ENCODE measurements at regions not wholly inside any gene's neighbourhood (a gene's known extent, or its start where the extent isn't known, plus 50 kb on each side); places are given as distances from the start of the nearest gene placed in this dataset.
"Not testable (repeated sequence)": the region's sequence is repeated elsewhere in the genome, so short reads cannot be mapped to it uniquely, and the experiment has no call there.

GRCh38 chr14:30017370-30017993 lies 89.8 kb upstream of the PRKD1 start:
- Histone ChIP-seq H3K27me3 (ENCODE audit: control insufficient read depth, insufficient read depth, low read length) (no peaks in the 10 kb centered on the region), H3K4me3 (ENCODE audit: low read length) (no peak overlapping the region), H3K9me3 (replicated peaks; ENCODE audit: control insufficient read depth, low read depth, low read length) (no peaks in the 10 kb centered on the region), H3K36me3 (ENCODE audit: control insufficient read depth, insufficient read depth, low read length) (no peaks in the 10 kb centered on the region), H3K27ac (ENCODE audit: low read length) (no peak overlapping the region), H3K4me1 (ENCODE audit: control insufficient read depth, insufficient read depth, low read length) (no peaks in the 10 kb centered on the region)
- 75% methylated on average over 2 of the region's 2 CpGs for WGBS (ENCODE audit: insufficient coverage)
- DNase-seq: no peak

DNA sequence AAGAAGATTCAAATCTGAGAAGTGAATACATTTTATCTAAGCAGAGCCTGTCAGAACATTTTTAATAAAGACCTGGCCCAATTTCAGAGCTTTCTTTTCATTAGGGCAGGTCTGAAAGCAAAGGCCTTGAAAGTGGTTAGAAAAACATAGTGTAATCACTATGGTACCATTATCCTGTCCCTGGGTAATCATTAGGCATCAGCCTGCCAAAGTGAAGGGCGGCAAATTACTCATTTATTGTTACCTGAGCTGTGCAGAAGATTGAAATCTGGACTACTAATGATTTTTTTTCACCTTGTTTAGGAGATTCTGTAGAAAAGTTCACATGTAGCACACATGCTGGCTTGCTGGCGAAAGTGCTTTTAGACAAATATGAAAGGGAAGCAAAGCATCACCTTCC lies 92.6 kb upstream of the PRKD1 start:
- no peak overlapping the region for H3K4me3 ChIP-seq (ENCODE audit: low read length)
- peaks cover 5% of the 10 kb centered on the region for H3K9me3 ChIP-seq (replicated peaks; ENCODE audit: control insufficient read depth, low read depth, low read length)
- no peaks in the 10 kb centered on the region for H3K27me3 ChIP-seq (ENCODE audit: control insufficient read depth, insufficient read depth, low read length)
- H3K36me3 ChIP-seq (ENCODE audit: control insufficient read depth, insufficient read depth, low read length): no peaks in the 10 kb centered on the region
- no CpG with 5 or more reads among the region's 2 CpGs for WGBS (ENCODE audit: insufficient coverage)
- DNase-seq: no peak
- no peak overlapping the region for H3K27ac ChIP-seq (ENCODE audit: low read length)
- H3K4me1 ChIP-seq (ENCODE audit: control insufficient read depth, insufficient read depth, low read length): no peaks in the 10 kb centered on the region

GRCh38 chr14:30020687-30021086 lies 93.0 kb upstream of the PRKD1 start:
- Histone ChIP-seq H3K4me3 (ENCODE audit: low read length) (no peak overlapping the region), H3K27me3 (ENCODE audit: control insufficient read depth, insufficient read depth, low read length) (no peaks in the 10 kb centered on the region), H3K27ac (ENCODE audit: low read length) (no peak overlapping the region), H3K9me3 (replicated peaks; ENCODE audit: control insufficient read depth, low read depth, low read length) (peaks cover 5% of the 10 kb centered on the region), H3K4me1 (ENCODE audit: control insufficient read depth, insufficient read depth, low read length) (no peaks in the 10 kb centered on the region), H3K36me3 (ENCODE audit: control insufficient read depth, insufficient read depth, low read length) (no peaks in the 10 kb centered on the region)
- WGBS (ENCODE audit: insufficient coverage): no CpG with 5 or more reads among the region's 1 CpG
- no peak for DNase-seq

DNA sequence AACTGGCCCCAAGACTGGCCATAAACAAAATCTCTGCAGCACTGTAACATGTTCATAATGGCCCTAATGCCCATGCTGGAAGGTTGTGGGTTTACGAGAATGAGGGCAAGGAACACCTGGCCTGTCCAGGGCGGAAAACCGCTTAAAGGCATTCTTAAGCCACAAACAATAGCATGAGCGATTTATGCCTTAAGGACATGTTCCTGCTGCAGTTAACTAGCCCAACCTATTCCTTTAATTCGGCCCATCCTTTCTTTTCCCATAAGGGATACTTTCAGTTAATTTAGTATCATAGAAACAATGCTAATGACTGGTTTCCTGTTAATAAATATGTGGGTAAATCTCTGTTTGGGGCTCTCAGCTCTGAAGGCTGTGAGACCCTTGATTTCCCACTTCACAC lies 95.7 kb upstream of the PRKD1 start:
- H3K27me3 ChIP-seq (ENCODE audit: control insufficient read depth, insufficient read depth, low read length); H3K4me3 ChIP-seq (ENCODE audit: low read length); H3K9me3 ChIP-seq (replicated peaks; ENCODE audit: control insufficient read depth, low read depth, low read length); H3K4me1 ChIP-seq (ENCODE audit: control insufficient read depth, insufficient read depth, low read length); DNase-seq; H3K36me3 ChIP-seq (ENCODE audit: control insufficient read depth, insufficient read depth, low read length); H3K27ac ChIP-seq (ENCODE audit: low read length): not testable (repeated sequence)
- WGBS (ENCODE audit: insufficient coverage): no CpG with 5 or more reads among the region's 5 CpGs

GRCh38 chr14:30034152-30034551 lies 106.5 kb upstream of the PRKD1 start:
- no CpG with 5 or more reads among the region's 1 CpG for WGBS (ENCODE audit: insufficient coverage)

GRCh38 chr14:30035361-30035760 lies 107.7 kb upstream of the PRKD1 start:
- Histone ChIP-seq H3K27ac (ENCODE audit: low read length) (no peak overlapping the region), H3K27me3 (ENCODE audit: control insufficient read depth, insufficient read depth, low read length) (no peaks in the 10 kb centered on the region), H3K9me3 (replicated peaks; ENCODE audit: control insufficient read depth, low read depth, low read length) (no peaks in the 10 kb centered on the region), H3K4me3 (ENCODE audit: low read length) (no peak overlapping the region), H3K4me1 (ENCODE audit: control insufficient read depth, insufficient read depth, low read length) (no peaks in the 10 kb centered on the region), H3K36me3 (ENCODE audit: control insufficient read depth, insufficient read depth, low read length) (no peaks in the 10 kb centered on the region)
- no peak for DNase-seq
- WGBS (ENCODE audit: insufficient coverage): no CpG with 5 or more reads among the region's 1 CpG

More at GRCh38 chr14:30034152-30034551, 106.5 kb upstream of the PRKD1 start:
- H3K36me3 ChIP-seq (ENCODE audit: control insufficient read depth, insufficient read depth, low read length): no peaks in the 10 kb centered on the region
- no peaks in the 10 kb centered on the region for H3K9me3 ChIP-seq (replicated peaks; ENCODE audit: control insufficient read depth, low read depth, low read length)
- DNase-seq: no peak
- H3K4me3 ChIP-seq (ENCODE audit: low read length): no peak overlapping the region
- no peaks in the 10 kb centered on the region for H3K27me3 ChIP-seq (ENCODE audit: control insufficient read depth, insufficient read depth, low read length)
- no peak overlapping the region for H3K27ac ChIP-seq (ENCODE audit: low read length)
- H3K4me1 ChIP-seq (ENCODE audit: control insufficient read depth, insufficient read depth, low read length): no peaks in the 10 kb centered on the region

DNA sequence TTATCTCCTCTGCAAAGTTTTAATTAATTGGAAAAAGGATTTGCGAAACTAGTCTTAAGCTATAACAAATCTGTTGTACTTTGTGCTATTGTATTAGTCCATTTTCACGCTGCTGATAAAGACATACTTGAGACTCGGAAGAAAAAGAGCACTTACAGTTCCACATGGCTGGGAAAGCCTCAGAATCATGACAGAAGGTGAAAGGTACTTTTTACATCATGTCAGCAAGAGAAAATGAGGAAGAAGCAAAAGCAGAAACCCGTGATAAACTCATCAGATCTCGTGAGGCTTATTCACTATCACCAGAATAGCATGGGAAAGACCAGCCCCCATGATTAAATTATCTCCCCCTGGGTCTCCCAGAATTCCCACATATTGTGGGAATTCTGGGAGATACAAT lies 118.1 kb upstream of the PRKD1 start:
- DNase-seq: no peak
- H3K27ac ChIP-seq (ENCODE audit: low read length): no peak overlapping the region
- H3K4me1 ChIP-seq (ENCODE audit: control insufficient read depth, insufficient read depth, low read length): no peaks in the 10 kb centered on the region
- no peaks in the 10 kb centered on the region for H3K27me3 ChIP-seq (ENCODE audit: control insufficient read depth, insufficient read depth, low read length)
- WGBS (ENCODE audit: insufficient coverage): 81% methylated on average over 3 of the region's 5 CpGs
- no peaks in the 10 kb centered on the region for H3K36me3 ChIP-seq (ENCODE audit: control insufficient read depth, insufficient read depth, low read length)
- peaks cover 5% of the 10 kb centered on the region for H3K9me3 ChIP-seq (replicated peaks; ENCODE audit: control insufficient read depth, low read depth, low read length)
- no peak overlapping the region for H3K4me3 ChIP-seq (ENCODE audit: low read length)

DNA sequence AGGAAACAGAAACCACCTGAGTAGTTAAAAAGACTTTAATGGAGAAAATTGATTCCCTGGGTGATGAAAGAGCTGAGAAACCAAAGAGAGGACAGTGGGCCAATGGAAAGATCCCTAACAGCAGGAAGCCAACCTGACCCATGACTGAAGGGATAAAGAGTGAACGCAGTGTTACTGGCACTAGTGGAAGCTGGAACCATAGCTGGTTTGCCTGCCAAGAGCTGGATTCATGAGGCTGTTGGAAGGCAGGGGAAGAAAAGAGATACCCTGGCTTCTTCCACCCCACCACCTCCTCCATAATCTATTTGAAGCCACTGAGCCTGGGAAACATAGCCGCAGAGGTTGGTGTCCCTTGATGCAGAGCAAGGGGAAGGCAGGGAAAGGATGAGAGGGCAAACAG lies 125.5 kb upstream of the PRKD1 start:
- Histone ChIP-seq H3K9me3 (replicated peaks; ENCODE audit: control insufficient read depth, low read depth, low read length) (no peaks in the 10 kb centered on the region), H3K4me3 (ENCODE audit: low read length) (no peak overlapping the region), H3K27ac (ENCODE audit: low read length) (no peak overlapping the region), H3K4me1 (ENCODE audit: control insufficient read depth, insufficient read depth, low read length) (no peaks in the 10 kb centered on the region), H3K27me3 (ENCODE audit: control insufficient read depth, insufficient read depth, low read length) (no peaks in the 10 kb centered on the region), H3K36me3 (ENCODE audit: control insufficient read depth, insufficient read depth, low read length) (no peaks in the 10 kb centered on the region)
- 71% methylated on average over 1 of the region's 2 CpGs for WGBS (ENCODE audit: insufficient coverage)
- no peak for DNase-seq

DNA sequence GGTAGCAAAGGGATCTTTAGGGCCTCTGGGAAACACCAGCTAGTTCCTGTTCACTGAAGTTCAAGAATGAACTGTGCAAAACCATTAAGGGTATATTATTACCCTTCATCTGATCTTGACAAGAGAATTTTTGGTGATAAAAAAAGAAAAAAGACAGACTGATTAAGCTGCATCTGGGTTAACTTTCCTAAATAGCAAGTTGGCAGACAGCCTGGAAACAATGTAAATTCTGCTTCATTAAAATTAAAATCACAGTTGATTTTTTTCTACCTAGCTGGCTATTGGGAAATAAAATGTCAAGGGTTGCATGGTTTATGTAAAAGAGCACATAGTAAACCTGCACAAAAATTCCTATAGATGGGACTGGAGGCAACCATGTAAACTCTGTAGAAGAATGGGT lies 126.6 kb upstream of the PRKD1 start:
- Histone ChIP-seq H3K4me1 (ENCODE audit: control insufficient read depth, insufficient read depth, low read length) (no peaks in the 10 kb centered on the region), H3K9me3 (replicated peaks; ENCODE audit: control insufficient read depth, low read depth, low read length) (no peaks in the 10 kb centered on the region), H3K27ac (ENCODE audit: low read length) (no peak overlapping the region), H3K27me3 (ENCODE audit: control insufficient read depth, insufficient read depth, low read length) (no peaks in the 10 kb centered on the region), H3K36me3 (ENCODE audit: control insufficient read depth, insufficient read depth, low read length) (no peaks in the 10 kb centered on the region), H3K4me3 (ENCODE audit: low read length) (no peak overlapping the region)
- no peak for DNase-seq

GRCh38 chr14:30058401-30058800 lies 130.8 kb upstream of the PRKD1 start:
- no peaks in the 10 kb centered on the region for H3K27me3 ChIP-seq (ENCODE audit: control insufficient read depth, insufficient read depth, low read length)
- H3K4me3 ChIP-seq (ENCODE audit: low read length): no peak overlapping the region
- H3K36me3 ChIP-seq (ENCODE audit: control insufficient read depth, insufficient read depth, low read length): no peaks in the 10 kb centered on the region
- no peak for DNase-seq
- no CpG with 5 or more reads among the region's 1 CpG for WGBS (ENCODE audit: insufficient coverage)
- no peaks in the 10 kb centered on the region for H3K4me1 ChIP-seq (ENCODE audit: control insufficient read depth, insufficient read depth, low read length)
- no peak overlapping the region for H3K27ac ChIP-seq (ENCODE audit: low read length)
- H3K9me3 ChIP-seq (replicated peaks; ENCODE audit: control insufficient read depth, low read depth, low read length): no peaks in the 10 kb centered on the region

GRCh38 chr14:30063746-30064145 lies 136.1 kb upstream of the PRKD1 start:
- Histone ChIP-seq H3K27me3 (ENCODE audit: control insufficient read depth, insufficient read depth, low read length) (no peaks in the 10 kb centered on the region), H3K4me3 (ENCODE audit: low read length) (no peak overlapping the region), H3K9me3 (replicated peaks; ENCODE audit: control insufficient read depth, low read depth, low read length) (no peaks in the 10 kb centered on the region), H3K36me3 (ENCODE audit: control insufficient read depth, insufficient read depth, low read length) (no peaks in the 10 kb centered on the region), H3K27ac (ENCODE audit: low read length) (no peak overlapping the region), H3K4me1 (ENCODE audit: control insufficient read depth, insufficient read depth, low read length) (no peaks in the 10 kb centered on the region)
- WGBS (ENCODE audit: insufficient coverage): no CpG with 5 or more reads among the region's 2 CpGs
- DNase-seq: no peak

All from muscle of leg (tissue), 3 donors.